Astrocyte (in vitro differentiated cells and primary cell): ENCODE measurements at regions not wholly inside any gene's neighbourhood (a gene's known extent, or its start where the extent isn't known, plus 50 kb on each side); places are given as distances from the start of the nearest gene placed in this dataset.

Source experiments
- DNase-seq: peaks from one replicate; pipeline ENCODE4 v3.0.0-alpha.2; 2010; ENCODE audit warnings: low read depth
- FAIRE-seq: peaks from 2 replicates; lab custom pipeline; 2011; peaks lifted over from hg19 to GRCh38; lab: Jason Lieb, UNC
- H2AFZ ChIP-seq: 2 replicates; pipeline ENCODE4 v1.6.0; 2012; ENCODE audit warnings: low read depth, low read length, inconsistent platforms
- H3K27ac ChIP-seq: 2 replicates; pipeline ENCODE4 v1.5.1; 2011; ENCODE audit warnings: low read depth, low read length, inconsistent platforms
- H3K27me3 ChIP-seq: 2 replicates; pipeline ENCODE4 v1.6.0; 2011; ENCODE audit warnings: low read length, inconsistent platforms; ENCODE audit not compliant: insufficient read depth
- H3K36me3 ChIP-seq: 2 replicates; pipeline ENCODE4 v1.5.1; 2011; ENCODE audit warnings: low read length, inconsistent platforms; ENCODE audit not compliant: insufficient read depth
- H3K4me1 ChIP-seq: 2 replicates; pipeline ENCODE4 v1.5.1; 2011; ENCODE audit warnings: low read length, inconsistent platforms; ENCODE audit not compliant: insufficient read depth
- H3K4me2 ChIP-seq: 2 replicates; pipeline ENCODE4 v1.6.0; 2012; ENCODE audit warnings: low read length, inconsistent platforms
- H3K4me3 ChIP-seq: 2 replicates; pipeline ENCODE4 v1.5.1; 2011; ENCODE audit warnings: low read depth, mild to moderate bottlenecking, low read length, inconsistent platforms; ENCODE audit not compliant: insufficient read depth
- H3K79me2 ChIP-seq: 2 replicates; pipeline ENCODE4 v1.6.0; 2012; ENCODE audit warnings: mild to moderate bottlenecking, low read length, inconsistent platforms; ENCODE audit not compliant: insufficient read depth
- H3K9ac ChIP-seq: 2 replicates; pipeline ENCODE4 v1.6.0; 2012; ENCODE audit warnings: mild to moderate bottlenecking, low read length, inconsistent platforms
- H3K9me3 ChIP-seq: 2 replicates; pipeline ENCODE4 v1.5.1; 2012; ENCODE audit warnings: low read depth, mild to moderate bottlenecking, low read length, inconsistent platforms; ENCODE audit not compliant: insufficient read depth
- H4K20me1 ChIP-seq: 2 replicates; pipeline ENCODE4 v1.6.0; 2012; ENCODE audit warnings: low read length, inconsistent platforms; ENCODE audit not compliant: insufficient read depth
- H3K27ac Mint-ChIP-seq: one replicate; pipeline ENCODE4 v1.8.0; 2021; ENCODE audit warnings: mild to moderate bottlenecking, mixed read lengths; ENCODE audit not compliant: unreplicated experiment
- H3K27me3 Mint-ChIP-seq: one replicate; pipeline ENCODE4 v1.8.0; 2021; ENCODE audit warnings: low read depth, mixed read lengths; ENCODE audit not compliant: unreplicated experiment
- H3K36me3 Mint-ChIP-seq: one replicate; pipeline ENCODE4 v1.8.0; 2021; ENCODE audit warnings: low read depth, mixed read lengths; ENCODE audit not compliant: unreplicated experiment
- H3K4me1 Mint-ChIP-seq: one replicate; pipeline ENCODE4 v1.8.0; 2021; ENCODE audit warnings: low read depth, mixed read lengths; ENCODE audit not compliant: unreplicated experiment
- H3K4me3 Mint-ChIP-seq: one replicate; pipeline ENCODE4 v1.8.0; 2021; ENCODE audit warnings: mild to moderate bottlenecking, moderate library complexity, mixed read lengths; ENCODE audit not compliant: unreplicated experiment
- H3K9me3 Mint-ChIP-seq: one replicate; pipeline ENCODE4 v1.8.0; 2021; ENCODE audit warnings: mild to moderate bottlenecking, mixed read lengths; ENCODE audit not compliant: unreplicated experiment
- CTCF ChIP-seq: IDR thresholded peaks from 2 replicates; pipeline ENCODE4 v1.5.1; 2011; ENCODE audit warnings: low read depth, mild to moderate bottlenecking, inconsistent platforms, low read length, moderate library complexity; ENCODE audit not compliant: insufficient read depth
- EZH2 ChIP-seq: IDR thresholded peaks from 2 replicates; pipeline ENCODE4 v1.6.1; 2012; ENCODE audit warnings: mild to moderate bottlenecking, low read length, inconsistent platforms; ENCODE audit not compliant: insufficient read depth

DNA sequence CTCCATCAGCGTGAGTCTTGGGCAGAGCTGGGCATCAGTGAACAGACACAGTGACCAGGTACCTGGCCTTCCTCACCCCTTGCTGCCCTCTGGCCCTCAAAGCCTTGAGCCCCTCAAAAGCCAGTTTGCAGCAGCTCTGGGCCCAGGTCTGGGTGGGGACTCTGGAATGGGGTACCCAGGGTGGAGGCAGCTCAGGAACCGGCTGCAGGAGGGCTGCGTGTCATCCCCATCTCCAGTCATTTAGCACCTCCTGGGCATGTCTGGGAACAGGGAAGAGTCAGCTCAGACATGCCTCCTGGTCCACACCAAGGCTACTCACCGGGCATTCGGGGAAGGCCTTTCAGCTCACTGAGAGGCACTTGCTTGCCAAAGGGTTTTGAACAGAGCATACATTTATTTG lies 503.3 kb downstream of the TCERG1L start:
- no peaks in the 10 kb centered on the region for H3K27me3 Mint-ChIP-seq

DNA sequence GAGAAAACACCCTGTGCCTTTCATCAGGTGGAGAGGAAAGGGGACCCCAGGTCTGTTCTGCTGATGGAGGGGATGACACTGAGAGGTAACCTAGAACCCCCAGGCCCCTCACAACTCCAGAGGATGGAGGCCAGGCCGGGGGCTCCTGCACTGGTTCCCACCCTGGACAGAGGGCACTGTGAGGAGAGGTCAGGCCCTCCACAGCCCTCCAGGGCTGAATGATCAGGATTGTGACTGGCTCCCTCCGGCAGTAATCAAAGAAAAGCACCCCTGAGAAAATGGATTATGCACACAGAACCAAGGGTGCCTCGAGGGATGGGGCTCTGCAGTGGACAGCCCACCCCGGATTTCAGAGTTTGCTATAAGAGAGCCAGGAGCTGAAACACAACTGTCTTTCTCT lies 502.8 kb downstream of the TCERG1L start:
- Histone ChIP-seq H2AFZ (no peak overlapping the region), H3K9ac (no peak overlapping the region), H3K4me1 (no peaks in the 10 kb centered on the region), H3K79me2 (no peaks in the 10 kb centered on the region), H3K27ac (no peak overlapping the region), H3K36me3 (no peaks in the 10 kb centered on the region), H3K27me3 (no peaks in the 10 kb centered on the region), H3K4me2 (no peak overlapping the region), H3K4me3 (no peak overlapping the region), H4K20me1 (no peaks in the 10 kb centered on the region), H3K9me3 (peaks cover 15% of the 10 kb centered on the region)
- no peaks in the 10 kb centered on the region for H3K27me3 Mint-ChIP-seq
- H3K9me3 Mint-ChIP-seq = peaks cover 3% of the 10 kb centered on the region
- no peaks in the 10 kb centered on the region for H3K36me3 Mint-ChIP-seq
- DNase-seq (no peak), FAIRE-seq (no peak)
- H3K4me1 Mint-ChIP-seq = peaks cover 2% of the 10 kb centered on the region
- no peak overlapping the region for H3K27ac Mint-ChIP-seq
- no peak for TF ChIP-seq EZH2
- no peak for TF ChIP-seq CTCF
- H3K4me3 Mint-ChIP-seq = no peak overlapping the region

More for the DNA sequence above, 503.3 kb downstream of the TCERG1L start:
- H3K36me3 ChIP-seq = no peaks in the 10 kb centered on the region
- no peaks in the 10 kb centered on the region for H3K79me2 ChIP-seq
- peaks cover 3% of the 10 kb centered on the region for H3K9me3 Mint-ChIP-seq
- FAIRE-seq (no peak), DNase-seq (no peak)
- H3K4me3 Mint-ChIP-seq = no peak overlapping the region
- H3K9ac ChIP-seq = no peak overlapping the region
- H3K27ac ChIP-seq = no peak overlapping the region
- no peaks in the 10 kb centered on the region for H3K27me3 ChIP-seq
- H3K4me2 ChIP-seq = no peak overlapping the region
- H3K9me3 ChIP-seq = peaks cover 15% of the 10 kb centered on the region
- no peaks in the 10 kb centered on the region for H4K20me1 ChIP-seq
- no peak overlapping the region for H2AFZ ChIP-seq
- H3K4me3 ChIP-seq = no peak overlapping the region
- H3K4me1 ChIP-seq = no peaks in the 10 kb centered on the region
- peaks cover 2% of the 10 kb centered on the region for H3K4me1 Mint-ChIP-seq
- no peak overlapping the region for H3K27ac Mint-ChIP-seq
- no peaks in the 10 kb centered on the region for H3K36me3 Mint-ChIP-seq
- no peak for TF ChIP-seq CTCF
- no peak for TF ChIP-seq EZH2

DNA sequence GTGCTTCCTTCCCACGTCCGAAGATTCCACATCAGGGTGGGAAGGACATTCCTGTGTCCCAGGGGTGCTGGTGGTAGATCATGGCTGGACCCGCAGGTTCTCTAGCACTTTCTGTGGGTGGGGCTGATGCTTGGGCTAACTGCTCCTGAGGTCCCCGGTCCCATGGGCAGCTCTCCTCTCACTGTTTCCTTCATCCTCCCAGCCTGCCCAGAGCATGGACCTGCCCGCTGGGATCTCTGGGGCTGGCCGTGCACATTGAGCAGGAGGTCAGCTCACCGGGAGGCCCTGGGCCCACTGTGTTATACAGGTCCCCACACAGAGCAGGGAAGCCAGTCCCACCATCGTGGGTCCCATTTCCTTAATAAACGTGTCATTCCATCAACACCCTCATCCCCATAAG lies 502.3 kb downstream of the TCERG1L start:
- DNase-seq = no peak
- no peaks in the 10 kb centered on the region for H3K36me3 ChIP-seq
- no peak overlapping the region for H3K4me3 ChIP-seq
- H3K9me3 ChIP-seq = peaks cover 15% of the 10 kb centered on the region
- H3K4me2 ChIP-seq = no peak overlapping the region
- Mint-ChIP-seq H3K27ac (no peak overlapping the region), H3K27me3 (no peaks in the 10 kb centered on the region), H3K36me3 (no peaks in the 10 kb centered on the region), H3K4me3 (no peak overlapping the region), H3K9me3 (peaks cover 3% of the 10 kb centered on the region), H3K4me1 (peaks cover 2% of the 10 kb centered on the region)
- no peaks in the 10 kb centered on the region for H3K27me3 ChIP-seq
- no peaks in the 10 kb centered on the region for H4K20me1 ChIP-seq
- H3K9ac ChIP-seq = no peak overlapping the region
- H3K79me2 ChIP-seq = no peaks in the 10 kb centered on the region
- H3K4me1 ChIP-seq = no peaks in the 10 kb centered on the region
- no peak for TF ChIP-seq CTCF
- TF ChIP-seq EZH2 = no peak
- no peak overlapping the region for H3K27ac ChIP-seq
- FAIRE-seq = no peak
- no peak overlapping the region for H2AFZ ChIP-seq
